MM.1S (cell line): ENCODE measurements at regions not wholly inside any gene's neighbourhood (a gene's known extent, or its start where the extent isn't known, plus 50 kb on each side); places are given as distances from the start of the nearest gene placed in this dataset.

Experiments used
- DNase-seq: peaks from one replicate; pipeline ENCODE4 v3.0.0-alpha.2; 2015
- H2AFZ ChIP-seq: fragments of 300-600 bp; sonication (generic); 2 replicates; pipeline ENCODE4 v1.6.0; 2016; ENCODE audit warnings: antibody characterized with exemption, low read length
- H3F3A ChIP-seq: fragments of 300-600 bp; sonication (generic); 2 replicates; pipeline ENCODE4 v1.6.1; 2016; ENCODE audit warnings: mild to moderate bottlenecking, antibody characterized with exemption, low read length, moderate library complexity, mixed read lengths; ENCODE audit not compliant: insufficient read depth
- H3K27ac ChIP-seq: fragments of 300-600 bp; sonication (generic); 2 replicates; pipeline ENCODE4 v1.5.1; 2016; ENCODE audit warnings: mild to moderate bottlenecking, low read length
- H3K27me3 ChIP-seq: fragments of 300-600 bp; sonication (generic); replicated peaks from 2 replicates; pipeline ENCODE4 v1.6.0; 2016; ENCODE audit warnings: low read length; ENCODE audit not compliant: insufficient read depth
- H3K36me3 ChIP-seq: fragments of 300-600 bp; sonication (generic); replicated peaks from 2 replicates; pipeline ENCODE4 v1.6.1; 2016; ENCODE audit warnings: mild to moderate bottlenecking, low read length, mixed read lengths; ENCODE audit not compliant: insufficient read depth
- H3K4me1 ChIP-seq: fragments of 300-600 bp; sonication (generic); 2 replicates; pipeline ENCODE4 v1.6.1; 2016; ENCODE audit warnings: low read length, mixed read lengths
- H3K4me2 ChIP-seq: fragments of 300-600 bp; sonication (generic); 2 replicates; pipeline ENCODE4 v1.6.0; 2016; ENCODE audit warnings: low read depth, low read length
- H3K4me3 ChIP-seq: fragments of 300-600 bp; sonication (generic); 2 replicates; pipeline ENCODE4 v1.5.1; 2016; ENCODE audit warnings: low read length, mixed read lengths
- H3K79me2 ChIP-seq: fragments of 300-600 bp; sonication (generic); 2 replicates; pipeline ENCODE4 v1.6.1; 2016; ENCODE audit warnings: mixed run types, low read length, mixed read lengths
- H3K9ac ChIP-seq: fragments of 300-600 bp; sonication (generic); 2 replicates; pipeline ENCODE4 v1.6.1; 2016; ENCODE audit warnings: low read length, mixed read lengths
- H3K9me2 ChIP-seq: fragments of 300-600 bp; sonication (generic); replicated peaks from 2 replicates; pipeline ENCODE4 v1.6.1; 2016; ENCODE audit warnings: mild to moderate bottlenecking, low read length, mixed read lengths; ENCODE audit not compliant: insufficient read depth
- H3K9me3 ChIP-seq: fragments of 300-600 bp; sonication (generic); replicated peaks from 2 replicates; pipeline ENCODE4 v1.6.1; 2016; ENCODE audit warnings: mild to moderate bottlenecking, low read length, mixed read lengths; ENCODE audit not compliant: insufficient read depth
- H4K20me1 ChIP-seq: fragments of 300-600 bp; sonication (generic); 2 replicates; pipeline ENCODE4 v1.6.1; 2016; ENCODE audit warnings: mild to moderate bottlenecking, low read length, moderate library complexity, mixed read lengths; ENCODE audit not compliant: insufficient read depth
- CTCF ChIP-seq: fragments of 300-600 bp; sonication (generic); IDR thresholded peaks from 2 replicates; pipeline ENCODE4 v1.5.1; 2016; ENCODE audit warnings: antibody characterized with exemption, low read length, mixed read lengths
- EZH2 ChIP-seq: fragments of 300-600 bp; sonication (generic); optimal IDR thresholded peaks from 2 replicates; pipeline ENCODE3; 2017; ENCODE audit warnings: low read depth, mild to moderate bottlenecking, antibody characterized with exemption, low read length, mixed read lengths
- EZH2phosphoT487 ChIP-seq: fragments of 300-600 bp; sonication (generic); IDR thresholded peaks from 2 replicates; pipeline ENCODE4 v1.6.1; 2018; ENCODE audit warnings: antibody characterized with exemption, low read length

- Histone ChIP-seq H3K9ac (no peak overlapping the region), H3K4me2 (no peak overlapping the region), H4K20me1 (no peaks in the 10 kb centered on the region), H3K4me1 (no peaks in the 10 kb centered on the region), H3K4me3 (no peak overlapping the region), H3K79me2 (no peaks in the 10 kb centered on the region), H3K27ac (no peak overlapping the region), H3F3A (no peaks in the 10 kb centered on the region), H3K36me3 (no peaks in the 10 kb centered on the region), H3K9me3 (no peaks in the 10 kb centered on the region), H2AFZ (no peak overlapping the region), H3K27me3 (no peaks in the 10 kb centered on the region), H3K9me2 (no peaks in the 10 kb centered on the region)
- TF ChIP-seq CTCF, result no peak
- no peak for TF ChIP-seq EZH2phosphoT487
- no peak for DNase-seq
Observed at GRCh38 chr9:23302281-23302680, 523.8 kb downstream of the ELAVL2 start.

GRCh38 chr9:23306731-23307130 lies 519.3 kb downstream of the ELAVL2 start:
- no peak overlapping the region for H3K4me2 ChIP-seq
- no peak for TF ChIP-seq EZH2phosphoT487
- no peak for TF ChIP-seq CTCF
- TF ChIP-seq EZH2, result no peak
- H3K9me3 ChIP-seq, result no peaks in the 10 kb centered on the region
- no peaks in the 10 kb centered on the region for H3F3A ChIP-seq
- H4K20me1 ChIP-seq, result no peaks in the 10 kb centered on the region
- H2AFZ ChIP-seq, result no peak overlapping the region
- H3K4me1 ChIP-seq, result no peaks in the 10 kb centered on the region
- H3K79me2 ChIP-seq, result no peaks in the 10 kb centered on the region
- no peaks in the 10 kb centered on the region for H3K27me3 ChIP-seq
- no peak overlapping the region for H3K9ac ChIP-seq
- no peaks in the 10 kb centered on the region for H3K9me2 ChIP-seq
- DNase-seq, result no peak
- no peak overlapping the region for H3K4me3 ChIP-seq
- no peak overlapping the region for H3K27ac ChIP-seq
- H3K36me3 ChIP-seq, result no peaks in the 10 kb centered on the region

- no peaks in the 10 kb centered on the region for H3F3A ChIP-seq
- H2AFZ ChIP-seq, result no peak overlapping the region
- no peak overlapping the region for H3K27ac ChIP-seq
- no peaks in the 10 kb centered on the region for H4K20me1 ChIP-seq
- no peaks in the 10 kb centered on the region for H3K9me3 ChIP-seq
- H3K36me3 ChIP-seq, result no peaks in the 10 kb centered on the region
- no peak for DNase-seq
- H3K4me1 ChIP-seq, result no peaks in the 10 kb centered on the region
- no peaks in the 10 kb centered on the region for H3K9me2 ChIP-seq
- no peak overlapping the region for H3K4me3 ChIP-seq
- no peak overlapping the region for H3K9ac ChIP-seq
- no peaks in the 10 kb centered on the region for H3K79me2 ChIP-seq
- no peak overlapping the region for H3K4me2 ChIP-seq
- TF ChIP-seq CTCF (no peak), EZH2 (no peak), EZH2phosphoT487 (no peak)
- H3K27me3 ChIP-seq, result no peaks in the 10 kb centered on the region
Observed at GRCh38 chr9:23307731-23308513, 518.1 kb downstream of the ELAVL2 start.
